COLO668 (cell line): ENCODE measurements at regions not wholly inside any gene's neighbourhood (a gene's known extent, or its start where the extent isn't known, plus 50 kb on each side); places are given as distances from the start of the nearest gene placed in this dataset.
"Not testable (repeated sequence)": the region's sequence is repeated elsewhere in the genome, so short reads cannot be mapped to it uniquely, and the experiment has no call there.

Source experiments
- DNase-seq: peaks from one replicate; lab custom pipeline; 2025; ENCODE audit not compliant: unreplicated experiment; lab: John Stamatoyannopoulos, UW

DNA sequence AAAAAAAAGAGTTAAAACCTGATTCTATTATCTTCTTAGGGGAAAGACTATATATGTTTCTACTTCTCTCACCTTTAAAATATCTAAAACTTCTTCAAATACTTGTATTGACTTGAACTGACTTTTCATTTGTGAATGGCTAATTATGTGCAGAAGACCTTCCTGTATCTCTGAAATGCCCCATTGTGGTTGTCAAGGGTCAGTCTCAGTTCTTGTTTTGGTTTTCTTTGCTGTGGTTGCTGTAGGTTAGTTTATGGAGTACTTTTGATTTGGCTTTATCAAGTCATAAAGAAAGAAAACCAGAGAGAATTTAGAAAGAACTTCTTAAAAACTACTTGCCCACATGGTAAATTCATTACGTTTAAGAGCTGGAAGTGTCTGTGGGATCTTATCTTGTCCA is 345.3 kb upstream of the POU1F1 start:
- DNase-seq: no peak

DNA sequence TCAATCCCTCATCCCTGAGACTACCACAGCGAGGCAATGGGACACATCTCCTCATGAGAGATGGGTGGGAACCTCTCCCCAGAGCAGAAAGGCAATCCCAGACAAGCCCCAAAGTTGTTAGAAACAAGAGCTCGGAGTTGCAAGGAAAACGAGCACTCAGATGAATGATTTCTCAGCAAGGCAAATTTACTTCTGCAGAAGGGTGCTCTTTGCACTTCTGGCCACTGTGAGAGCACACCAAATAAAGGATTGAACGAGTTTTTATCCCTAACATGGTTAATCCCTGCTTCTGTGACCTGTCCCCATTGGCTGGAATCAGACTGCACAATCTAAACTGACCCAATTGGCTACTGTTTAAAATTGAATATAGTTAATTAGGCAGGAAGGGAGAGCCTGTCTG is 339.1 kb upstream of the POU1F1 start:
- no peak for DNase-seq

DNA sequence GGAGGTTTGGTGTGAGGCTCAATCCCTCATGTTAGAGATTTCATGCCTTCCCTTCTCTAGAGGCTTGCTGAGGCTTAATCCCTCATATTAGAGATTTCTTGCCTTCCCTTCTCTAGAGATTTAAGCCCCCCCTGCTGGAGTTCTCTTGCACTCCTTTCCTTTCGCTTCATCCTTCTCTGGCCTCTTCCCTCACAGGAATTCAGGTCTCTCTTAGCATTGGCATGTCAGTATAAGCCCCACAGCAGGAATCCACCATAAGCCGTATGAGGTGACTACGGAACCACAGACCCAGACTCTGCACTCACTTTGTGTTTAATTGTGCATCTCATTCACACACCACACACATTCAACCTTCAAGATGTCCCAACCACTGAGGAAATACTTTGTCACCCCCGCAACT is 338.6 kb upstream of the POU1F1 start:
- DNase-seq: no peak

DNA sequence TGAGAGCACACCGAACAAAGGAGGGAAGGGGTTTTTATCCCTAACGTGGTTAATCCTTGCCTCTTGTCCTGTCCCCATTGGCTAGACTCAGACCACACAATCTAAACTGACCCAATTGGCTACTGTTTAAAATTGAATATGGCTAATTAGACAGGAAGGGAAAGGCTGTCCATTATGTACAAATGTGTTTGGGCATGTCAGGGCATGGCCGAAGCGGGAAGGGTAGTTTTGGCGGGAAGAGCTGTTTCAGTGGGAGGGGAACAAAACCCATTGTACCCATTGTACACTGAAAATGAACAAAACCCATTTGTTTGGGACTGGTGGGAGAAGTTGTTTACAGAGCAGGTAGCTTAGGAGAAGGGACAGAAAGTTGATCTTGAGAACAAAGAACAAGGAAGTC is 330.9 kb upstream of the POU1F1 start:
- DNase-seq: no peak

DNA sequence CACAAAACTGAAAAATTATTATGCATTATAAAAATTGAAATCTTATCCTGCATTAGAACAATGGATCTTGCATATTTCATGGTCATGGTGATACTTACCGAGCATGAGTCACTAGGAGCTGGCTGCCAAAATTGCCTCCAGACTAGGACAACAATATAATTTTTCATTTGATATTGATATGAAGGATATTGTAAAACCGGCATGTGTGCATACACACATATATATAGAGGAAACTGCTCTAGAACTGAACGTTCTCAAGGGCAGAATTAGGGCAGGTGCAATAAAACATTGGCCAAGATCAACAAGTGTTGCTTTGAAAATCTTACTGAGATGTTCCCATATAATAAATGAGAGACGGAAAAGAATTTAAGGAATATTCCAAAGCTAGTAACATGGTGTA is 319.4 kb upstream of the POU1F1 start:
- DNase-seq: no peak

DNA sequence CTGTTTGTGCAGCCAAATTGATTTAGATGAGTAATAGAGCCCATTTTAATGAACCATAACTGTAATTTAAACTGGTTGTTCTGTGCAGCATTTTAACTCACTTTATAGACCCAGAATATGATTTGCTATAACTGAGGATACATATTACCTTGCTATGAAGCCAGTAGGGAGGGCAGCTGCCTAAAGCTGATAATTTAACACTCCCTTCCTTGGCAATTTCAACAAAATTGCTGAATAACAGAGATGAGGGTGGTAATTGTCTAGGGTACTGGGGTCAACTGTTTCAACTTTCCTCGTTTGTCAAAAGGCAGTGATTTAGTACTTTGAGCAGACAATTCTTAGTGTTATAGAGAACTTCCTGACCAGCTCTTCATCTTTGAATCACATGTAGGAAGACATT is 304.9 kb upstream of the POU1F1 start:
- no peak for DNase-seq

DNA sequence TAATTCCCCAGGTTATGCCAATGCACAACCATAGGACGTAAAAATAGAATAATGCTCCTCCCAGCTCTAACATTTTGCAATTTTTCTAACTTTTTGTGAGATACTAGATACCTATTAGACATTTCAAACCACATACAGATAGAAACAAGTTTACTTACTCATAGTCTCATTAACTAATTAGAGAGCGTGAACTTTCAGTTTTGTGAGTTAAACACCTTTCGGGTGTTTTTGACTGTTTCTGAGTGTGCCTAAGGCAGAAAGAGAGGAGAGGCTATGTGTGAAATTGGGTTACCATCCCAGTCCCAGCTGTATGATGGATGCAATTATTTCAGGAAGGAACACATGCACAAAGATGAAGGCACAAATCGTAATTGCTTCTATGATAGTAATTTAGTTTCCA is 300.4 kb upstream of the POU1F1 start:
- no peak for DNase-seq

DNA sequence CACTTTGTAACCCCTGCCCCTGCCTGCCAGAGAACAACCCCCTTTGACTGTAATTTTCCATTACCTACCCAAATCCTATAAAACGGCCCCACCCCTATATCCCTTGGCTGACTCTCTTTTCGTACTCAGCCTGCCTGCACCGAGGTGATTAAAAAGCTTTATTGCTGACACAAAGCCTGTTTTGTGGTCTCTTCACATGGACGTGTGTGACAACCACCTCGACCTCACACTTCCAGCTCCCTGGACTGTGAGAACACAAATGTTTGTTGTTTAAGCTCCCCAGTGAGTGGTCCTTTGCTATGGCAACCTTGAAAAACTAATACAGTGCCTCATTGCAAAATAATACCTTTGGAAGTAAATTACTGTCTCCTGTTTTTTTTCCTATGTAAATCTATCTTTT is 299.2 kb upstream of the POU1F1 start:
- DNase-seq: no peak

DNA sequence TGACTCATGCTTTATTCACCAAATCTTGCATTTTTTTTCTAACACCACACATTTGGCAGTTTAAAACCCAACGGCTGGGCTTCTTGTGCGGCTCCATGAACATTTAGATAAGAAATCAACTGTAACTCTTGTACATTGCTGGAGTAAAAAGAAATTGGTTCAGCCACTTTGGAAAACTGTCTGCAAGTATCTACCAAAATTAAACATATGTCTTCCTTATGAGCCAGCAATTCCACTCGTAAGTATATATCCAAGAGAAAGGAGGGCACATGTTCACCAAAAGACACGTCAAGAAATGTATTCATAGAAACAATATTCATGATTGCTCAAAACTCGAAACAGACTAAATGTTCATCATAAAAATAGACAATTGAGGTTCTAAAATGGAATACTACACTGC is 291.9 kb upstream of the POU1F1 start:
- no peak for DNase-seq

DNA sequence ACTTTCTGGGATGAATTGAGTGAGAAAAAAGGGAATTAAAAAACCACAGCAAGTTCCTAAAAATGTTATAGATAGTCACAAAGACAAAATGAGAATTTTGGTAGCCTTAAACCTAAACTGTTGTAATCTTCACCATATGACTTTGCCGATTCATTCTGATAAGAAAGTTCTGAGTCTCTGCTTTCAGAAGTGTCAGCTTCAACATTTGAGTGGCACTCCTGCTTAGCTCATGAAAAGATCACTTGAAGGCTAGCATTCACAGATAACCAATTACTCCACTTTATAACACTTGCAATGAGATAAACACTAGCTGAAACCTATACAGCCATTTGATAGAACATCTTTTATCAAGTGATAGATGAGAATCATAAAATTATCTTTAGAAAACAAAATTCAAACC is 288.1 kb upstream of the POU1F1 start:
- no peak for DNase-seq

DNA sequence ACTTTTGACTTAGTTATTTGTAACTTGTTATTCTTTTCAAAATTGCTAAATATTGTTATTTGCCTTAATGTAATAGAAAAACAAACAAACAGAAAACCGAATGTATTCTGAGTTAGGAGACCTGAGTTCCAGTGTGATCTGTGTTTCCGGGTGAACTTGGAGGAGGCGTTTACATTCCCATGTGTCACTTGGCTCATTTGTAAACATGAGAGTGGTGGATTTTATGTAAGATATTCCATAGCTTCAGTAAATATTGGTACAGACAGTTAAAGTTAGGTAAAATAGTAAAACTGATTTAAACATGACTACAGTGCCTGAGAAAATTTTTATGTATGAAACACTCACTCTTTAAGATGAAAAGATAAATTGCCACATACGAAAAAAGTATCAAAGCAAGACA is 287.3 kb upstream of the POU1F1 start:
- DNase-seq: no peak

DNA sequence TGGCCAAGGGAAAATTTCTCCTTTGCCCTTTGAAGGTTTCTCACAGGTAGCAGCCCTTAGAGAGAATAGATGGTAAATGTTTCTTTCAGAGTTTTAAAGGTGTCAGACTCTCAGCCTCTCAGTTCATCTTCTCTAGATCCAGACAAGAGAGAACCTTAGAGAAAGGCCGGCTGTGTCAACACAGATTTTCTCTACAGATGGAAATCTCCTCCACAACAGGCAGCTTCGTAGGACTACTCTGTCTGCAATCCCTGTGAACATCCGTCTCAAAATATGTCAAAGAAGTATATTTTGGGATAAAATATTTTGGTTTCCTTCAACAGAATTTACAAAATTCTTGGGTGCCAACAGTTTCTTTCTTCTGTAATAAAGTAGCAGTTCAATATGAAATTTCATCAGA is 282.1 kb upstream of the POU1F1 start:
- no peak for DNase-seq

DNA sequence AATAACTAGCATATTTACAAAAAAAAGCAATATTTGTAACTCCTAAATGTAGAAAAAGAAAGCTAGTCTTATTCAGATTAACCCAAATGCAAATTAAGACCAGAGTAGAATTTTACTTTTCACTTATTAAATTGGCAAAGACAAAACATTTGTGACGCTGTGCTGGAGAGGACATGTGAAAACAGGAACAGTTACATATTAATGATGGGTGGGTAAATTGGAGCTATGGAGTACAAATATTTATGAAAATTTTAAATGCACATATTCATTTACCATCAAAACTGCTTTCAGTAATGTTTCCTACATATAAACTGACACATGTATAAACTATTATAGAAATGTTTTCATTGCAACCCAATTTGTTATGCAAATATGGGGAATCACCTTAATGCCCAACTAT is 278.9 kb upstream of the POU1F1 start:
- DNase-seq: no peak

DNA sequence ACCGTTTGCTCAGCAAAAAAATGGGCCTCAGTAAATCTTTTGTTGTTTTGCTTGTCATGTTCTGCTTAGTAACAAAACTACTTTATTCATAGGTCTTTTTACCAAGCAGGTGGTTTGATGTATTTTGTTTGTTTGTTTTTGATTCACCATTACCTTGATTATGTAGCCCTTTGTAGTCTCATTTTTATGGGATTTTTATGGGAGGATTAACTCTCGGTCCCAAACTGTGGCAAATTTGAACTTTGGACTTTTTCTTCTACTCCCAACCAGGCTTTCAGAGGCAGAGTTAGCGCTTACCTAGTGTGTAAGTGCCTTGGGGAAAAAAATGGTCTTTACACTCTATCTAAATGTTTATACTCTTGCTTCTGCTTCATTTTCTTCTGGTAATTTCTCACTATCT is 276.7 kb upstream of the POU1F1 start:
- no peak for DNase-seq

DNA sequence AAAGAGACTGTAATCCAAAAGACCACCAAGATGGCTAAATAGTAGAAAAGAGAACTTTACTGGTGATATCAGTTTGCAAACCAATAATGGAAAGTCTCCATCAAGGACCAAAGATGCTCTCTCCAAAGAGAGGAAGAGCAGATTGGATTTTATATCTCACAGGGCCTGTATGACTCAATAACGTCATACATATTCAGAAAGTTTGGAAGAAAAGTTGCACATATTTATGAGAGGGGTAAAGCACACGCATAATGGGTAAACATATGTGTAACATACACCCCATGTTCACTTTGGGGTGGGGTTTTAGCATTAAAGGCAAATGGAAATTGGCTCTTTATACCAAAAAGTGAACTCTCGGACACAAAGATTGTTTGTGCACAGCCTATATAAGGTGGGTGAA is 274.5 kb upstream of the POU1F1 start:
- no peak for DNase-seq

DNA sequence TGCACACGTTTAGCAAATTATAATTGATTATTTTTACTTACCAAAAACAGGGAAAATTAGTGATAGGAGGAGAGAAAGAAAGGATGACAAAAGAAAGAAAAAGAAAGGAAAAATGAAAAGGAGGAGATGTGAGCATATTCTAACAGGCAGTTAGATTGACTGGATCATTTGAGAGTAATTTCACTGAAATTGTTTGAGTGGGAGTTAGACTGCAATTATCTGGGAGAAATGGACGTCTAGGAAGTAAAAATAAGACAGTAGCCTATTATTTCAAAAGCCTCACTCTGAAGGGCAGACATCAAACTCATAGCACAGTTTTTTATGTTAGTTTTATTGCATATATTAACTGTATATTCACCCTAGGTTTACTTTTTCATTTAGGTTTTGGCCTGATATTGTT is 272.8 kb upstream of the POU1F1 start:
- DNase-seq: no peak

DNA sequence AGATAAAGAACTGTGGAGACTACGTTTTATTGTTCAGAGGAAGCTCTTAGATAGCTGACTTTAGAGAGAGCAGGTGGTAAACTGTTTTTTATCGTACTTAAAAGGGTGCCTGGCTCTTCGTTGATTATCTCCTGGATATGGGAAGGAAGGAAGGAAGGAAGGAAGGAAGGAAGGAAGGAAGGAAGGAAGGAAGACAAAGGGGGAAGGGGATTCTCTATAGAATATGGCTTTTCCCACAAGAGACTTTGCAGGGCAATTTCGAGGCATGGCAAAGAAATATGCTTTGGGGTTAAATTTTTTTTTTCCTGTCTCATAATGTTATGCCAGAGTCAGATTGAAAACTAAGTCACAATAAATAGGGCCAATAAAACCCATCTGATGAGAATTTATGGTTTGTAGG is 271.9 kb upstream of the POU1F1 start:
- no peak for DNase-seq

DNA sequence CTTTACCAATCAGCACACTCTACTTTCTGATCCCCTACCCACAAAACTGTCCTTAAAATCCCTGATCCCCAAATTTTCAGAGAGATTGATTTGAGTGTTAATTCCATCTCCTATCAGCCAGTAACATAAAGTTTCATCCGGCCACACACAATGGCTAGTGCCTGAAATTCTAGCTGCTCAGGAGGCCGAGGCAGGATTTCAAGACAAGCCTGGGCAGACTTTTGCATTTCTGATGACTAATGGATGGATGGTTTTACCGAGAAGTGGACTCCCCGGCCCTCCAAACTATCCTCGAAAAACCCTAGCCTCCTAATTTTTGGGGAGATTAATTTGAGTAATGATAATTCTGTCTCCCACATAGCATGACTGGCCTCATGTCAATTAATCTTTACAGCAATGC is 269.8 kb upstream of the POU1F1 start:
- DNase-seq: no peak

DNA sequence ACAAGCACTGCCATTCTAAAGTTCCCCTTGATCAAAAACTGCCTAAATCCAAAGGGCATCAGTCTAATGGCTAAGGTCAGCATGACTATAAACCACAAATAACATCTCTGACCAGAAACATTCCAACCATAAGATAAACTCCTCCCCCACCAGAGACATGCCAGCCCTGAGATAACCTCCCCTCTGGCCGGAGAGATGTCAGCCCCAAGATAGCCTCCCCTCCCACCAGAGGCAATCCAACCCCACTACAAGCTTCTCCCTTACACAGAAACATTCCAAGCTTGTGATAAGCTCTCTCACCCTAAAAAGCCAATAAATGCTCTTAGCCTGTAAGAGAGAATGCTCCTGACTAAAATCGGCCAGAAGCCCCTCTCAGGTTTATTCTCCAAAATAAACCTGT is 267.0 kb upstream of the POU1F1 start:
- not testable (repeated sequence) for DNase-seq

DNA sequence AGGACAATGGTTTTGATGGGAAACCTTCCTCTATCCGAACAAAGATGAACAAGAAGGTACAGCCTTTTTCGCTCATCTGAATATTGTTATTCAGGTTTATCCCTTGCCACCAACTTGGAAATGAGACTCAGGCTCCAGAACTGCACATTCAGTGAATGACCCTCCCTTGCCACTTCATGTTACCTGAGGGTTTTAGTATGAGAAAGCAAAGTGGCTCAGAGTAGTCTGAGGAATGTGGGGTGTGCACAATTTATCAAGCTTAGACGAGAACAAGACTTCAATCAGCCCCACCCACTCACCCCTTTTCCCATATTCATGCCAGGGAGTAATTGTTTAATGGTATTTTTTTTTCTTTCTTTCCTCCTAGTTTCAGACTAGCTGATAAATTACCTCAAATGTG is 265.3 kb upstream of the POU1F1 start:
- DNase-seq: no peak

DNA sequence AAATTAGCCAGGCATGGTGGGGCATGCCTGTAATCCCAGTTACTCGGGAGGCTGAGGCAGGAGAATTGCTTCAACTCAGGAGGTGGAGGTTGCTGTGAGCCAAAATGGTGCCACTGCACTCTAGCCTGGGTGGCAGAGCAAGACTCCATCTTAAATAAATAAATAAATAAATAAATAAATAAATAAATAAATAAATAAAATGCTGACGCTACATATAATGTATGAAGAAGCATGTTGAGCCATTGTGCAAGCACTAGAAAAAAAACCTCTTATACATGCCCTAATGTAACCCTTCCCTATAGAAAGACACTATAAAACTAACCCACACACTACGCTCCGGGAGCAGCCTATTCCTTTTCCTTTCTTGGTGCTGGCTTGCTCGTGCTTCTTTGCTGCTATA is 262.3 kb upstream of the POU1F1 start:
- not testable (repeated sequence) for DNase-seq

DNA sequence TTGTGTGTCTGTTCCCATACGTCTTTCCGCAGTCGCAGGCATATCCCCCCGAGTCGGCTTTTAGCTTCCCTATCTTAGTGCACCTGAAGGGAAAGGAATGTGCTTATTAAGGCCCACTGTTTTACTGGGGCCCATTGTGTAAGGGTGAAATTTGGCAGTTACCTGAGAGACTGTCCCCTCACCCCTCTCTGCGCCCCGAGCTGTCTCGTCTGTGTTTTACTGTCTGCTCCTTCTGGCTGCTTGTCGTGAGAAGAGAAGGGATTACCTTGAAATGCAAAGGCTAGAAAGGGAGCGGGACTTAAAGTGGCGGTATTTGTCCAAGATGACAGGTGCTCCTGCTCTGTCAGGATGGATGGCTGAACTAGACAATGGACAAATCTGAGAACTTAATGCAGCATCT is 233.0 kb upstream of the POU1F1 start:
- no peak for DNase-seq

DNA sequence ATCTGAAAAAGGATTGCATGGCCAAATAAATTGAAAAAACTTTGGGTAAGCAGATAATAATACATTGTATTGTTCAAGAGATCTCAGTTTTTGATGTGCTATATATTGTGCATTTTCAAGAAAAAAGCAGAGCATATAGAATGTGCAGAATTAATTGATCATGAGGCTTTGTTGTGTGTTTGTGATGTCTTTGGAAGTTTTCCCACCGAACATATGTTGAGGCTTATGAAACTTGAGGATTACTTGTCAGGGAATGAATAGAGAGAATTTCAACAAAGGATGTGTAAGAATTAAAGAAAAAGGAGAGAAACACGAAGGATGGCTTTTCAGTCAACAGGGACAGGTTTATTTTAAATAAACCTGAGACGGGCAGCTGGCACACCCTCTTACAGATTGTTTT is 232.5 kb upstream of the POU1F1 start:
- no peak for DNase-seq

DNA sequence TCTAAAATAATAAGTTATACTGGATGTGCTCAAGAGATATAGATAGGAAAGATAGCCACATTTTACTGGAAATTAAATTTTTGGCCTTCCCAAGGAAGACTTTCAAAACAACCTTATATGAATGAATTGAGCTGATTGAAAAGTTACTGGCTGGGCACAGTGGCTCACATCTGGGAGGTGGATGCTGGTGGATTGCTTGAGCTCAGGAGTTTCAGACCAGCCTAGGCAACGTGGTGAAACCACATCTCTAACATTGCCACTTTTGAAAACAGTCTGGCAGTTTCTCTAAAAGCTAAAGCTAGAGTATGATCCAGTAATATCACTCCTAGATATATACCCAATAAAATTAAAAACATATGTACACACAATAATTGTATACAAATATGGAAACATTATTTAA is 231.4 kb upstream of the POU1F1 start:
- no peak for DNase-seq
